HepG2 (cell line): ENCODE measurements at regions not wholly inside any gene's neighbourhood (a gene's known extent, or its start where the extent isn't known, plus 50 kb on each side); places are given as distances from the start of the nearest gene placed in this dataset.

Experiments
- CTCF ChIP-seq: sonication (generic); formaldehyde crosslinking; IDR thresholded peaks from 2 replicates; pipeline ENCODE4 v1.5.0; 2020; ENCODE audit warnings: mild to moderate bottlenecking, missing genetic modification reagents, moderate library complexity
- E2F5 ChIP-seq: sonication (generic); formaldehyde crosslinking; conservative IDR thresholded peaks from 2 replicates; pipeline ENCODE4 v1.4.0; 2020; ENCODE audit warnings: missing genetic modification reagents
- ESRRA ChIP-seq: sonication (generic); formaldehyde crosslinking; IDR thresholded peaks from 2 replicates; pipeline ENCODE4 v1.5.1; 2020; ENCODE audit warnings: mild to moderate bottlenecking, low read depth, missing genetic modification reagents
- POLR2A ChIP-seq, 2 experiments: IDR thresholded peaks; 2 replicates each; pipeline ENCODE4 v1.6.1; 2011; ENCODE audit warnings: low read depth in 2 of 2, low read length in 2 of 2, mild to moderate bottlenecking in 1 of 2, moderate library complexity in 1 of 2; ENCODE audit not compliant: insufficient read depth in 1 of 2
- POLR2AphosphoS5 ChIP-seq: IDR thresholded peaks from 2 replicates; pipeline ENCODE4 v1.6.1; 2012; ENCODE audit warnings: low read depth, low read length
- SIN3A ChIP-seq: IDR thresholded peaks from 2 replicates; pipeline ENCODE4 v1.6.1; 2011; ENCODE audit warnings: low read depth, mild to moderate bottlenecking, control low read depth, low read length, borderline replicate concordance
- SMARCC2 ChIP-seq: fragments of 450-650 bp; IDR thresholded peaks from 2 replicates; pipeline ENCODE4 v1.6.1; 2017; ENCODE audit warnings: antibody characterized with exemption, mild to moderate bottlenecking
- TAF1 ChIP-seq: sonication (generic); formaldehyde crosslinking; IDR thresholded peaks from 2 replicates; pipeline ENCODE4 v1.4.0; 2020; ENCODE audit warnings: missing genetic modification reagents
- TCF12 ChIP-seq, 2 experiments: fragments of 450-650 bp in 1 of 2; sonication (generic) in 1 of 2; formaldehyde crosslinking in 1 of 2; IDR thresholded peaks; 2 replicates each; pipeline versions ENCODE4 v1.6.1 to v1.8.0; 2017 to 2022; ENCODE audit warnings: antibody characterized with exemption in 1 of 2, mild to moderate bottlenecking in 1 of 2, missing genetic modification reagents in 1 of 2, moderate library complexity in 1 of 2
- YY1 ChIP-seq: IDR thresholded peaks from 2 replicates; pipeline ENCODE4 v1.6.1; 2011; ENCODE audit warnings: low read length, low read depth, moderate library complexity, mild to moderate bottlenecking; ENCODE audit not compliant: insufficient read depth, insufficient replicate concordance
- ZSCAN5A ChIP-seq: sonication (generic); formaldehyde crosslinking; IDR thresholded peaks from 2 replicates; pipeline ENCODE4 v1.8.0; 2022; ENCODE audit warnings: mild to moderate bottlenecking, missing genetic modification reagents, borderline replicate concordance

GRCh38 chr2:8306530-8307351 lies 375.1 kb upstream of the ID2 start:
- TF ChIP-seq TAF1 (CRISPR knock-in tag): no peak
- no peak for TF ChIP-seq YY1
- TF ChIP-seq POLR2A (IDR thresholded peaks at IDR 0.05; ENCODE audit: insufficient read depth in 1 of 2, low read depth in 2 of 2, low read length in 2 of 2): no peak
- TF ChIP-seq TCF12 (IDR thresholded peaks at IDR 0.05): no peak
- TF ChIP-seq TCF12 (CRISPR knock-in tag; IDR thresholded peaks at IDR 0.05): no peak
- TF ChIP-seq E2F5 (CRISPR knock-in tag): no peak
- TF ChIP-seq CTCF: no peak
- TF ChIP-seq ESRRA (CRISPR knock-in tag): no peak
- TF ChIP-seq ZSCAN5A: no peak
- TF ChIP-seq SIN3A: no peak
- no peak for TF ChIP-seq SMARCC2
- TF ChIP-seq POLR2AphosphoS5: no peak
